Activated CD4-positive, alpha-beta T cell treated with anti-CD3 and anti-CD28 coated beads, Interleukin-2, amount 50 U/mL, for 24 hours (primary cell): ENCODE measurements at regions not wholly inside any gene's neighbourhood (a gene's known extent, or its start where the extent isn't known, plus 50 kb on each side); places are given as distances from the start of the nearest gene placed in this dataset.

Experiments used
- DNase-seq, 2 donors: peaks; one replicate each; pipeline ENCODE4 v3.0.0-alpha.2; 2020; ENCODE audit warnings: low read depth in 1 of 2, low spot score in 1 of 2

DNA sequence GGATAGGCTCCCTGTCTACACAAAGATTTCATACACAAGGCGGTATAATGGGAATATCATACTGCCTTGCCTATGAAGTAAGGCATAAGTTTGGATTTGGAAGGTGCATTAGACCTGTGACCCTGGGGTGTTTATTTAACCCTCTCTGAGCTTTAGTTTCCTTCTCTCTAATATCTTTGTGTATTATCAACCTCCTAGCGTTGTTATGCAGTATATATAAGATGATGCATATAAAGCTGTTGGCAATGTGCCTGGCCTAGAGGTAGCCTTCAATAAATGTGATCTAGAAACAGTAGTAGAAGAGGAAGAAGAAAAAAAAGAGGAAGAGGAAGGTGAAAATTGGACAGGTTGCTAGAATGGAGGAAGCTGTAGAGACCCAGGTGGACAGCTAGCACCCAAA lies 311.6 kb upstream of the CLINT1 start:
- DNase-seq, result no peak

DNA sequence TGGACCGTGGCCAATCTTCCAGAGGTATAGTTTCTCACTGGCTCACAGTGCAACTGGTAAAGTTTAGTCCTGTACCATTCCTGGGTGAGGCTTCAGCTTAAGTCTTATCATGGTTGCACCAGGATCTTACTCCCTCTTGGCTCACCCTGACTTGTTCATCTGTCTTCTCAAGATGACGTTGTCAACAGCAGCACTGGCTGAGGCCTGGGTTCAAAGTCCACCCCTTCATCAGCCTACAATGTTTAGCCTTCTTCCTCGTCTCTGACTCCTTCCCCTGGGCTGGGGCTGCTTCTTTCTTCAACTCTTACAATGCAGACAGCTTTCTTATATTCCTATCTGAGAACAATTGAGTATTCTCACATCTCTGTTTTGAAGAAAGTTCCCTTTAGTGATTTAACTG lies 311.1 kb upstream of the CLINT1 start:
- no peak for DNase-seq

DNA sequence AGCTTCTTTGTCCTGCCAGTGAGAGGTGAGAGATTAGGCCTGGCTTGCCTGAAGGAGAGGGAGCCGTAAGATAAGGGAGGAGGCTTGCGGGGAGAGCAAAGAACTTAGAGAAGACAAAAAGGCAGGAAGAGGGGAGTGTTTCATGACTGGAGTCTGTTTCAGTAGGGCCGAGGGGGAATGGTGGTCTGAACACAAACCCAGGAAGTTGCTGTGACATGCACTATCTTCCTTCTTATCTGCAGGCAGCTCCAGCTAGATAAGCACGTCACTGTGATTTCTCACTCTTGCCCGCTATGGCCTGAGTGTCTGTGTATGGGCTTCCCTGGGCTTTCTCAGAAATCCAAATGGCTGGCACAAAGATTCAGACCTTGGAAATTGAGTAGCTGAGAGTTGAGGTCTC lies 307.5 kb upstream of the CLINT1 start:
- no peak for DNase-seq

DNA sequence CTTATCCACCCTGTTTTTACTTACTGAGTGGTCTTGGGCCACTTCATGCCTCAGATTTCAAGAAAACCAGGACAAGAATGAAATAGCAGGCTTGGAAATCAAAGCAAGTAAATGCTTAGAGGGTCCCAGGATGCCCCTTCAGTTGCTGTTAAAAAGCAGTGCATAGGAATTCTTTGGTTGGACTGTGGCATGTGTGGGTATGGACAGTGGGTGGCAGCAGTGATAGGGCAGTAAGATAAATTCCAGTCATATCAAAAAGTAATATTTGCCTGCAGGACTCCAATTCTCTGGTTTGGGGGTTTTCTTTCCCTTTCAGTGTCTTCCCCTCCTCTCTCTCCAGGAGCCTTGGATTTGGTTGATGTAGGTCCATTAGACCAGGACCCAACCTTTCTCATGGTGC lies 306.7 kb upstream of the CLINT1 start:
- DNase-seq, result no peak

DNA sequence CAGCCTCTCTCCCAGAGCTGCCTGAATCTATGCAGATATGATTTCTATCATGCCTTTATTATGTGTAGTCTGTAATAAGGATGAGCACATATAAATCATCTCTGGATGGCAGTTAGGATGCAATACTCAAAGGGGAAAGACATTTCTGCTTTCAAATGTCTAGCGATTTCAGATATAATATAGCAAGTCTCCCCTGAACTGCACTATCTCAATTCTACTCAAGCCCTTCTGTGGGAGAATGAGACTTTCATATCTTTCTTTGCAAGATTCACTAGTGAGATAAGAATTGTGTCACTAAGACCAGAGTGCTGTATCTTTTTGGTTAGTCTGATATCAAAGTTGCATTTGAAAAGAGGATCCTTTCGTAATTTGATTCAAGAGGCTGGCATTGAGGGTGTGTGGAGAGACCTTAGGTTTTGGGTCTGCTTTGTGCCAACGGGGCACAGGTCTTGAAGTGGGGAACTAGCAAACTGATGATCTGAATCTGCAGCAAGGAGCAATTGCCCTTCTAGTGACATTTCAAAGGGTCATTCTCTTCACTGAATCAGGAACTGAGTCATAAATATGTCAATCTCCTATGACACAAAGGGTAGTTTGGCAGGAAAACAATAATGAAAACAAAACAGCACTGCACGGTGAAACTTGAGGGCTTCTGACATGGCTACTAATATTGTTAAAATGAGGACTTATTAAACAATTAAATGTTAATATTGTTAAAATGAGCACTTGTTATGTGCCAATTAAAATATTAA lies 305.5 kb upstream of the CLINT1 start:
- no peak for DNase-seq

DNA sequence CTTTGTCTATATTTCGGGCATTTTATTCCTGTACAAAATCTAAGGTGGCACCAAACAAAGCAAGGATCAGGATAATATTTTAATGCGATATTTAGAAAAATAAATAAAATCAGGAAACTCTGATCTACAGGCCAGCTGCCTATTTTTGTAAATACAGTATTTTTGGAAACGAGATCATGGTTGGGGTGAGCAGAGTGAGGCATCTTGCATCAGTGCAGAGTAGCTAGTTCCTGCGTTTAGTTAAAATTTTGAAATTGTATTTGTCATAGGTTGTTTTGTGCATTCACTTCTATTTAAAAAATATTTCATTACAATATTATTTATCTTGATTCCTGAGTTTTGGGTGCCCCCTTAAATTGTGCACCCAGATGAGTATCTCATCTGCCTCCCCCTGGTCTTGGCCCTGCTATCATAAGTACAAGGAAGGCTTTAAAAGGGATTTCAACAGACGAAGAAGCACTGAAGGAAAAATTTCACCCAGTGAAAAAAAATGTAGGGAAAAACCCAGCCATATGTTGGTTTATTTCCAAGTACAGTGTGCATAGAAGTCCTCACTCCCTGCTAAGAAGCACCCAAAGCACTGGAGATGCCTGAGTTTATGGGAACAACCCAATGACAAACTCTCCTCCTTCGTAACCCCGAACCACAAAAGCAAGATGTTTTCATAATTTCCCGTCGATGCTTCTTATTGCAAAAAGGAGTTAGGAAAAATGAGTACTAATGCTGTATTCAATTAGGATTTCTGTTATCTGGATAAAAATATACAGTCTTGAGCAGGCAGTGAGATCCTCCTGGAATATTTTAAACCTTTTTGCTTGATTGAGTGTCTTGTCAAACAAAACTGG lies 304.7 kb upstream of the CLINT1 start:
- DNase-seq, result no peak

DNA sequence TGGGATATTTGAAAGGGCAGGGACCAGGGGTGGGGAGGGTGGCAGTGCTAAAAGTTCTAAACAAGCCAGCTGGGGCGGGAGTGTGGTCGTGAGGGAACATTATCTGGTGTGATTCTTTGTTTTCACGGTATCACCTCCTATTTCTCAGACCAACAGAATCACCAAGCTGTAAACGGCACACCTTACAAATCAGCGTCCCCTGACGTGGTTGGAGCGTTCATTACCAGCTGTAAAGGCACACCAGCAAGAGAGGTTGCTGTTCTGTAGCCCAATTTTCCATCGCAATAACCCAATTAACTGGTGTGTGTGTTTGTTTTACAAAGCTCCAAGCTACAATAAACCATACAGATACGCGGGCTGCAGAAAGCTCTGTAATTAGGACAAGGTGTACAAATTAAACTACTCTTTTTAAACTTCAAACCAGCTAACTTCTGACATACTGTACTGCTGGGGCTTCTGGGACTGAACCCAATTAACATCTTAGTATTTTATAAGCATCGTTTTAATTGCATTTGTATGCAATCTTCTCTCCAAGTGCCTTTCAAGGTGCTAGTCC lies 303.6 kb upstream of the CLINT1 start:
- no peak for DNase-seq

DNA sequence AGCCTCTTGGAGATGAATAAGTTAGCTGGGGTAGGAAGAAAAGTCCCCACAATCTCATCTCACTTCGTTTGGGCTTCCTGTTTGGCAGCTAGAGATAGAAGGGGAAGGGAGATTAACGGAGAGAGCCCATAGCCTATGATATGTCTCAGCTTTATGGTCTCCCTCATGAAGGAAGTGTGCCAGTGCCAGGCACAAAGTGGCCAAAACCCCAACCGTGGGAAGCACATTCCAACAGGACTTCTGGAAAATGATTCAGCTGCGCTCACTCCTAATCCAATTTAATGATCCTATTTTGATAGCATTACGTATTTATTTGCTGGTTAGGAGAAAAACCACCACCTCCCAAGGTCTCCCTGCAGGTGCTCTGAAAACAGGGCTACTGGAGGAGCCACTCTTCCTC lies 303.1 kb upstream of the CLINT1 start:
- DNase-seq, result no peak

DNA sequence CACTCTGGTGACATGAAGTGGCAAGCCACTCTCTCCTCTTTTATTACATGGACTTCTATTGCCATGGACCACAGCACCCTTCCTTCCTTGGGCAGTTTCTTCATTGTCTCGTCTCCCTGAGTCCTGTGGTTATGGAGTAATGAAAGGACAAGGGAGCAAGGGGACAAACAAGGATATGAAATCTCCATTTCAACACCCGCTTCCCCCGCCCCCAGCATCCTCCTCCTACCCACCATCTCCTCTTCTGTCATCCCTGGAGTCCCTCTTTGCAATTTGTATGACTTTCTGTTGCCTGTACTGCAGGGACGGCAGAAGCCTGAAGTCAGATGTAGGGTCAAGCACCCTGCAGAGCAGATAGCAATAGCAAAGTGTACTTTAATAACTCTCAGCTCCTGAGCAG lies 300.7 kb upstream of the CLINT1 start:
- no peak for DNase-seq

DNA sequence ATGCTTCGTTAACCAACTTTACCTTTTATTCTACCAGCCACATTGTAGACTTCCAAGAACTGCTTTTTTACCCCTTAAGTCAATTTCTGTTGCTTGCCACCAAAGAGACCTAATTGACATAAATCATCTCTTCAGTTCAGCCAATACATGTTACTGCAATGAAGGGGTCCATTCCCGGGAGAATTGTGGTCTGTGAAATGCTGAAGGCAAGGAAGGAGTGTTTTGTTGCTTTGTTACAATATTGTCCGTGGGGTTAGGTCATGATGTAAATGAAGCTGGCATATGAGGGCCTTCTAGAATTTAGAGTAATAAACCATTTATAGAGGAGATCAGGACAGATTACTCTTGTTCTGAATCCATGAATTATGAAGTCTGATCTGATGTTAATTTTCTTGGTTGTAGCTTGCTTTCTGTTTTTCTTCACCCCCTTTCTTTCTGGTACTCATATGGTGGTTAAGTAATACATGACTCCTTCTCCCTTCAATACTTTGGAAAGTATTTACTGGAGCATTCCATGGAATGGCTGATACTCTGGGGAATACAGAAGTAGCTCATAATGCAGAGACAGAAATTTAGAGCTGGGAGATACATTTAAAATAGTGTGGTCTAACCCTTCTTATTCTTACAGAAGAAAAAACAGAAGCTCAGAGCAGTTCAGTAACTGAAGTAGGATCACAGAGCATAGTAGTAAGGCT lies 297.0 kb upstream of the CLINT1 start:
- DNase-seq, result no peak

DNA sequence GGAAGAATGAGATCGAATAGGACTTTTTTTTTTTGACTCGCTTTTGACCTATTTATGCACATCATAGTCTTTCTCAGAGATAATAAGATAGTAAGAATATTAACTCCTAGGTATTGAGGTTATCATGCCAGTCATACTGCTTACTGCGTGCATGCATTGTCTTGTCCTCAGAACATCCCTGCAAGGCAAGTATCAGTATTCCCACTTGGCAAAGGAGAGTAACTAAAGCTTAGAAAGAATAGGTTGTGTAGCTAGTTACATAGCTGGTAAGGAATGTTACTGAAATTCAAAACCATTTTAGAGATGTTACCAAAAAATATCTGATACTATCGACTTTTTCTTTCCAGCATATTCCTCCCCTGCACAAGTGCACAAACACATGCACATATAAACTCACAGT lies 296.1 kb upstream of the CLINT1 start:
- no peak for DNase-seq

DNA sequence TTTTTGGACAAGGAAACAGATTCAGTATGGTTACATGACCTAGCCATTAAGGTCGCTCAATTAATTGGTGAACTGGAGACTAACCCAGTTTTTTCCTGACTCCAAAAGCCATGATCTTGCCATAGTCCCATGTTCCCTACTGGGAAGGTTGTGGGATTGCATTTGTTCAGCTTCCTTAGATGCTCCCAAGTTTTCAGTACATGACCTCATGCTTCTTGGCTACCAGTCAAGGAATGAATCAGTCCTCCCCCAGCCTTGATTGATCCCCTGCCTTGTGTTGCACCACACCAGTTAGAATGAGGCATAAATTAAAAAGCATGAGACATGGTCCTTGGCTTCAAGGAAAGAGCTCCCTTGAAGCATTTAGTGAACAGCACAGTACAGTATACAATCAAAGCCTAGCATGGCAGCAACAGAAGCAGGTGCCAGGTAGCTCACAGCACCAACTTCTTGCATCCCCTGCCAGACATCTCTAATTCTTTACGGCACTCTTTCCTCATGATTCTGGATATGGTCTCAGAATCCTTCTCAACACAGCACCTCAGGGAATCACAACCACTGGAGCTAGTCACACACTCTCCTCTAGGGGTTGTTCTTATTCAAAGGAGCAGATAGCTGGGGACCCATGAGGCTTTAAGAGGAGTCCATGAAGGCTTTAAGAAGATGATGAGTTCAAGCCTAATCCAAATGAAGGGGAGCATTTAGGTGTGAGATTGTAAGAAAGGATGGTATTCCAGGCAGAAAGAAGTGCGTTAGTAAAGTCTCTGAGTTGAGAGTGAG lies 295.5 kb upstream of the CLINT1 start:
- no peak for DNase-seq

DNA sequence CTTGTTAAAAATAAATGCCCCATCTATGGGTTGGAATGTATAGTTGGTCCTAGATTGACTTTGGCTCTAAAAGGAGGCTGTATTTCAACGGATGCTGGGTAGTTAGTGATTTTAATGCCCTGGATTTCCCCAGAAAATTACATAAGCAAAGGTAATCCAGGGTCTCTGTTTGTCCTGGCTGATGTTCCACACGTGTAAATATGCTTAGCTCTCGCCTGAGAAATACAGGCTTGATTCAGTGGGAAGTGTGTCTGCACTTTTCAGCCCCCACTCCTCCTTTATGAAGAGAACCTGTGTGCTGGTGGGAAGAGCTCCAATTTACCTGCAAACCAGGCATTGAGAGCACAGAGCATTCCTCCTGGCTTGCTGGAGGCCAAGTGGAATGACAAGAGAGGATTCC lies 294.6 kb upstream of the CLINT1 start:
- no peak for DNase-seq

DNA sequence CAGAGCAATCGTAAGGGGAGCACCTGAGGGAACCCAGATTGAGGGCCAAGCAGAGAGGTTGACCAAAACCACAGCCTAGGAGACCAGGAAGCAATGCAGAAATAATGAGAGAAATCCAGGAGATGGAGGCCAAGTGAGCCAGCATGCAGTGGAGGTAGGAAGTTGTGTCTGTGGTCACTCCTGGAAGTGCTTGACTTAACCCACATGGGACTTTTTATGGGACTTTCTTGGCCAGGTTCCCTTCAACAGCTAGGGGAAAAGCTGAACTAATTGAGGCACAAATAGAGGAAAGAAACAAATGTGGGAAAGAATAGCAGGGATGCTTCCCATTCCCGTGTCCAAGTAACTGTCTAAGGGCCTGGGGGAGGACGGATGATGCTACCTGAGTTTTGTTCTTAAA lies 293.2 kb upstream of the CLINT1 start:
- DNase-seq, result no peak

DNA sequence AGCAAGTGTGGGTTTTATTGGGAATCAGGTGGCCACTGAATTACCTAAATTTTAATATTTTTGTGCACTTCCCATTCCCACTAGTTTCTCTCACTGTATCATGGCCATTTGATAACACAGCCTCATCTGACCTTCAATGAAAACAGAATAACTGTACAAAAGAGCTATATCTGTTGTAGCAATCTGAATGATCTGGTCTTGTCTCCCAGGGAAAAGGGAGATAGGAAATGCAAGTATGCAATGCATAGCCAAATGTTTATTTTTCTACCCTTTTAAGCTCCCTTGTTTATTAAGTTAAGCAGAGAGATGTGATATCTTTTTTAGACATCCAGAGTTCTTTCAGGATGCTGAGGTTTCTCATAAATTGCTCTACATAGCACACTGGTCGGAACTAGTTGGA lies 288.3 kb upstream of the CLINT1 start:
- DNase-seq, result no peak

DNA sequence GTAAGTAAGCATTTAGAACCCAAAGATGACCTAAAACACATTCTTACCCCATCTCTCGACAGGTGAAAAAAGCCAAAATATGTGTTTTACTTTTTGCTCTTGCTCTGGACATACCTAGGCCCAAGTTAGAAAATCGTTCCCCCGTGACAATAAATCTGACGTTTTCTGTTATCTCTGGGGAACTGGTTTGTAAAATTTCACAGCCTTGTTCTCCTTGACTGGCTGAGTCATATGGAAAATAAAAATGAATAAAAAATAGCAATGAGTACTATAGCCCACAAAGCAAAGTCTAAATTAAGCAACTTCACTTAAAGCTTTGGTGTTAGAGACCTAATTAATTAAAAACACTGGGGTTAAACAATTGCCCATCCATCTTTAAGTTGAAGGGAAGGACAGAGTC lies 286.9 kb upstream of the CLINT1 start:
- DNase-seq, result no peak

DNA sequence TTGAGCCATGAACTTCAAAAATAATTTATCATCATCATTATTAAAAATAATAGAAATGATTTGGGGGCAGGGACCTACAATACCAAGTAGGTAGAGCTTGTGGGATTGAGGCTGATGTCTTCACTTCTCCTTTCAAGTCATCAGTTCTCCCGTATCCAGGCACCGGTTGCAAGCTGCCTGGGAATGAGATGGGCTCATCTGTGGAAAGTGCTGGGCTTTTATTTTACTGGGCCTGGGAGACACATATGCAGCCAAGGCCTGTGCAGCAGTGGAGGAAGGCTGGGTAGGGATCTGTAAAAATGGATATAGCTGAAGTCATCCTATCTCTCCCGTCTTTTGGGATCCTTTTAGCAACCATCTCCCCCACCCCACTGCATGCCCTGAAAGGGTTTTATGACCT lies 284.1 kb upstream of the CLINT1 start:
- no peak for DNase-seq

DNA sequence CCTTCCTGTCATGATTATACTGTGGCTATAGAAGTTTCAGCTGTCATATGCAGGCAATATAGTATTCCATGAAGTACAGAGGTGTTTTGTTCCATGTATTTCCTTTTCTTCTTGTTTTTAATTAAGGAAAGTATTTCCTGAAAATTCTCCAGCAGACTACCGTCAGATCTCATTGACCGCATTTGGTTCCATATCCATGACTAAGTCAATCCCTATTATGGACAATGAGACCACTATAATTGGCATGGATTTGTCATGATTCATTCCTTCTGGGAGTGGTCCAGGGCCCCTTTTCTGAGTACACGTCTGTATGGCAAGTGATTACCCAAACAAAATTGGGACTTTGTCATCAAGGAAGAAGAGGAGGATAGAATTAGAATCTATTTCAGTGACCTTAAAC lies 283.2 kb upstream of the CLINT1 start:
- no peak for DNase-seq

DNA sequence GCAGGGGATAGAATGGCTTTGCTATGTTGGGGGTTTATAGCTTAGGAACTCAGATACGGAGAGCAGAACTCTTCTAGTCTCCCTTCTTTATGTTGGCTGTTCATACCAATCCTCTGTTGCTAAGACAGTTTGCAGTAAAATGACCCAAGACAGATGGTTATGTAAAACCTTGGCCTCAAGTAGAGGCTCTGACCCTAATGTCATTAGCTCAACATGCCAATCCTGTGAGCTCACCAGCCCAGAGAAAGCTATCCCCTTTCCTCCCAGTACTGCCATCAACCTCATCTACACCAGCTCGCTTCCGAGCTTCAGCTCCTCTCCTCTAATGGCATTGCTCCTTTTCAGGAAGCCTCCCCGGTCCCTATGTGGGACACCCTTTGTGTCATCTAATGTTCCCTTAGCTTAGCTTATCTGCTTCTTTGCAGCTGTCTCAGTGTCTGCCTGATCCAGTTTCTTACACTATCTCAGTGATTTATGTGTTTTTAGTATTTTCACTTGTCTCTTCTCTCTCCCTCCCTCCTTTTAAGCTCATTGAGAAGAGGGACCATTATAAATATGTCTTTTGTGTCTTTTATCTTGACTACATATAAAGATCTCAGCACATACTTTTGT lies 281.3 kb upstream of the CLINT1 start:
- no peak for DNase-seq

DNA sequence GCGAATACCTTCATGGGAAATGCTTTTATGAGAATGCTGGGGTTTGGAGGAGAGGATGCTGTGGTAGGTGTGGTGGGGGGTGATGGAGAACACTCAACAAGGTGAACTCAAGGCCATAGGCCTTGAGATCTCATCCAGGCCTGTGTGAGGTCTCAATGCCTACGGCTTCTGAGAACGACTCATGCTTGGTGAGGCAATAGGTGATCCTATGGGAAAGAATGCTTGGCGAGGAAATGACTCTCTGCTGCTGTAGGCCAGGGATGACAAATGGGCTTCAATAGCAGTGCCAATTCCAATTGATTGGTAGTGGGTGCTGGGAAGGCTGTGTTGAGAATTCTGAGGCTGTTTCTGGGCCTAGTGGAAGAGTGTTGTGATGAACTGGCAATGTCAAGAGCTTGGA lies 280.2 kb upstream of the CLINT1 start:
- no peak for DNase-seq
